Stimulated activated CD8-positive, alpha-beta memory T cell treated with anti-CD3 and anti-CD28 coated beads, Interleukin-7, amount 100 ng/mL, for 1 hour (primary cell): ENCODE measurements at regions not wholly inside any gene's neighbourhood (a gene's known extent, or its start where the extent isn't known, plus 50 kb on each side); places are given as distances from the start of the nearest gene placed in this dataset.

Experiments used
- DNase-seq, 2 donors: peaks; one replicate each; pipeline ENCODE4 v3.0.0-alpha.2; 2020; ENCODE audit warnings: low read depth in 2 of 2

GRCh38 chr3:193929921-193930646 is 205.9 kb upstream of the HES1 start:
- no peak for DNase-seq

DNA sequence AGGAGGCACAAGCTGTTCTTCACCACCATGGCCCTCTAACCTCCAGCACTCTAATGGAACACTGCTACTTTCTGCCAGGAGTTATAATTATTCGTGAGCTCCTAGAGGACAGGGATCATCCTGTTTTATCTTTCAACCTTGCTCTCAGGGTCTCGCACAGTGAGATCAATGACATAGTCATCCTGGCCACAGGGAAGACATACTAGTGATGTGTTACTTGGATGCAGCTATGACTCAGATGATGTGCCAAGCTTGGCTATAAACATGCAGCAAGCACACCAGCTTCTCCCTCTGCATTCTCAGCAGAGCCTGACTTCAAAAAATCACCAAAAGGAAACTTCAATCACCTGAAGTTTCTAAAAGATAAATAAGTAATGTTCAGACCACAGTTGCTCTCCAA is 203.8 kb upstream of the HES1 start:
- DNase-seq = no peak

- DNase-seq = no peak
Measured at GRCh38 chr3:193932576-193932975, 203.4 kb upstream of the HES1 start.

- no peak for DNase-seq
Measured at GRCh38 chr3:193933451-193933850, 202.5 kb upstream of the HES1 start.

- DNase-seq = no peak
Measured at GRCh38 chr3:193935916-193936315, 200.0 kb upstream of the HES1 start.

DNA sequence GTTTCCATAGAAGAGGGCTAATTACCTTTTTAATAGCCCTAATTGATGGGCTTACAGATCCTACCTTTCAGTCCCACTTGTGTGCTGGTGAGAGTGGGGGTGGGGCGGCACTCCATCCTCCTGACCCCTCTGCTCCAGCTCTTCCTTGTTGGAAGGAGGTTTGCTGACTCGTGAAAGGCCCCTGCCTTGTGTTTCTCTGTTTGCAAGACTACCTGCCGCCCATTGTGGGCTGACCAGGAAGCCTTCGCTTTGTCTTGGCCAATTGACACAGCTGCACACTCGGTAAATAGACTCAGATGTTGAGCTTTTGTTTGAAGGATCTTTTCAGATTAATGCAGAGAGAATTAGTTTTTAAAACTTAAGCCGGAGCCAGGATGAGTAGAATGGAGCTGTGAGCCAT is 197.3 kb upstream of the HES1 start:
- DNase-seq = no peak

DNA sequence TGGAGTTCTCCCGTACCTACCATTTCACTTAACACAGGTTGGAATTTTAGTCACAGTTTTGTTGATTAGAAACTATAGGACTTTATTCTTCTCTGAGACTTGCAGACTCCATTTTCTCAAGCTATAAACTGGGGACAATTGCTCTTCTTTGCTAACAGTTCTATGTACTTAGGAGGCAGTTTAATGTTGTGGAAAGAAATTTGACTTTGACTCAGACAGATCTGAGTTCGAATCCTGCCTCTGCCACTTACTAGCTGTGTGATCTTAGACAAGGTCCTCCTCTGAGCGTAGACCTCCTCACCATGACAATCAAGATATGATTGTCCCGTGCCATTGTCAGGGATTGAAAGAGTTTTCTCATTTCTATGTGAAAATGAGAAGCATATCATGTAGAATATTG is 196.4 kb upstream of the HES1 start:
- no peak for DNase-seq

DNA sequence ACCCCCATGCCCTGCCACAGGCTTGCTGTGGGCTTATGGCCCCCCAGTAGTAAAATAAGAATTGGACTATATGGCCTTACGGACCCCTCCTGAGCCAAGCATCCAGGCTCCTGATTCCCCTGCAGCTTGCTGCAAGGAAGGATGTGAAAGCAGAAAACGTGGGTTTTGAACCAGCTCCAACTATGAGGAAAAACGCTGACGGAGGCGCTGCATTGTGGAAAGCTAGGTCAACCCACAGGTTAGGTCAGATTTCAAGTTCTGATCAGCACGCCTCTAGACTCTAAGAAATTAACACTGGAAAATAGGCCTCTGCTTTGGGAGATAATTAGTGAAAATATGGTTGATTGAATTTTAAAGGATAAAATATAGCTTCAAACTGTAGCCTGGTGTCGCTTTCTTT is 195.4 kb upstream of the HES1 start:
- no peak for DNase-seq

DNA sequence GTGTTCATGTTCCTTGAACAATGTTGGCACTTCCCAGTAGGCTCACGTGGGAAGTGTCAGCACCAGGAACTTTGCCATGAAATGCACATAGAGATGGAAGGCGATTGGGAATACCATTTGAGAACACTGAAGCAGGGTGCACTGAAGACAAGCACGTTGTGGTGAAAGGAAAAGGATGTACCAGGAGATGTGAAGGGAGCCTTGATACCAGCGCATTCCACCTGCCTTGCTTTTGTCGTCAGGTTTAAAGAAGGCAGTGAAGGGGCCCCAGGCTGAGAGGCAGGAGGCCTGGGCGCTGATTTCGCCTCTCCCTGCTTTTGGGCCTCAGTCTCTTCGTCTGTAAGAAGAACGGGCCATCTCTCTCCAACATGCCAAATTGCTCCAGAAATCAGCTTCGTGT is 194.5 kb upstream of the HES1 start:
- no peak for DNase-seq

- no peak for DNase-seq
Measured at GRCh38 chr3:193942516-193943055, 193.4 kb upstream of the HES1 start.

DNA sequence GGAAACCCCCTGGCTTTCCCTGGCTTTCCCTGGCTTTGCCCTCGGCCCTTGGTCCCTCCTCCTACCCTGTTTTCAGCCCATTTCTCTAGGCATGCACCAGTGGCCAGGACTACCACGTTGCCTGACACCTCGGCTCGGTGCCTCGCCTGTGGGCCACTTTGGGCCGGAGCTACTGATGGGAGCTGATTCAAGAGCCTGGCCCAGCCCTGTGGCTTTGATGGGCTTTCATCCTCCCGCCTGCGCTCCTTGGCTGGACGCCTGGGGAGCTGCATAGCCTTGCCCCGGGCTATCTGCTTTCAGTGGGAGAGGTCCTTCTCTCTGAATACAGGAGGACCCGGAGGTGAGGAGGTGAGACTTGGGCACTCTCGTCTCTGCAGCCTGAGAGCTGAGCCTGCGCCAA is 192.7 kb upstream of the HES1 start:
- DNase-seq = no peak

DNA sequence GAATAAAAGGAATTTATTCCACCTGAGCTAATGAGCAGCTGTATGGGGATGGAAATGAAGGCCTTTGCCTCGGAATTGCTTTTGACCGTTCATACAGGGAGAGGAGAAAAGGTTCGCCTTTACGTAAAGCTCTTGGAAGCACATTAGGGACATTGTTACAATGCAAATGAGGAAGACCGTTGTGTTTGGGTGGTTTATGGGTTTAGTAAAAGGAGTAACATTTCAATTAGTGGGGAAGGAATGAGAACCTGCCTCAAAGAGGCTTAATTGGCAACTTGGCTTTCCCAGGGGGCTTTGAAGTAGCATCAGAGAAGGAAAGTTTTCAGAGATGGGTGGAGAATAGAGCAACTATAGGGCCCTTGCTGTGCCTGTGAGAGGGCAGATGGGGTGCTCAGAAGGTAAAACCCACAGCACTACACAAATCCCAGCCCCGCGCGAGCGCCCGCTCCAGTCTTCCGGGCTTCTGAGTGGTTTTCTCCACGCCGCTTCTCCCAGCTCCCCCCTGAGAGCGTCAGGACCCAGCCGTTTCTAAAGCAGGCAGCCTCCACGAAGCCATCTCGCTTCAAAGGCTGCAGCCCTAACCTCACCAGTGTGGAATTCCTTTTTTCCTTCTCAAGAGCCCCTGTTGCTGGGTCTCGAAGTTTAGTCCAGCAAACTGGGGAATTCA is 192.0 kb upstream of the HES1 start:
- DNase-seq = no peak

GRCh38 chr3:193944518-193944884 is 191.4 kb upstream of the HES1 start:
- DNase-seq = no peak

- no peak for DNase-seq
Measured at GRCh38 chr3:193945143-193945542, 190.8 kb upstream of the HES1 start.

DNA sequence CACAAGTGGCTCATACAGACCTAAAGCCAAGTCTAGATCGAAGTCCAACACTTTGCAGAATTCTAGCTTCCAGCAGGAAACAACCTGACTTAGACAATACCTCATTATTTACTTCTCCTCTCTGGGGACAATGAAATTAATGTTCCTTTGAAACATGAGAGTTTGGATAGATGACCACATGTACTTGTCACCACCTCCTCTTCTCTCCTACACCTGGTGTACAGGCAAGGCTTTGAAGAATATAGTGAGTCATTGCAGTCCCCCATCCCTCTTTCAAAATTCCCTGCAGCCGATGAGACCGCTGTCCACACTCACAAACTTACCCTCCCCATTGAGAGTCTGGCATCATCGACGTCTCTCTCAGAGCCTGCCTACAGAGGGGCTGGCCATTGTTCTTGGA is 189.0 kb upstream of the HES1 start:
- DNase-seq = no peak

GRCh38 chr3:193947596-193947995 is 188.4 kb upstream of the HES1 start:
- DNase-seq = no peak

DNA sequence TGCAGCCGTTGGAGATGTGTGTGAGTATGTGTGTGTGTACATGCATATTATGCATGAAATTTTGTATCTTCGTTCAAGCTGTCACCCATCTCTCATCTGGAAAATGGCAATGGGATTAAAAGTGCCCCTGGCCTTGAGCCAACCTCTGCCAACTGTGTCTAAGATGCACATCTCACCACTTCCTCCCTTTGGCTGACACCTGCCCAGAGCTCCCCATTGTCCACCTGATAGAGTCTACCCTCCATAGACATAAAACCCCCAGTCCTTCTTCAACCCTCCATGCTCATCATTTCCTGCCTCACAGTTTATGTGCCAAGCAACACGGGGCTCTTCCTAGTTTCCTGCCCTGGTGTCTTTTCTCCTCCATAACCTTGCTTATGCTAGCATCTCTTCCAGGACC is 187.5 kb upstream of the HES1 start:
- no peak for DNase-seq

DNA sequence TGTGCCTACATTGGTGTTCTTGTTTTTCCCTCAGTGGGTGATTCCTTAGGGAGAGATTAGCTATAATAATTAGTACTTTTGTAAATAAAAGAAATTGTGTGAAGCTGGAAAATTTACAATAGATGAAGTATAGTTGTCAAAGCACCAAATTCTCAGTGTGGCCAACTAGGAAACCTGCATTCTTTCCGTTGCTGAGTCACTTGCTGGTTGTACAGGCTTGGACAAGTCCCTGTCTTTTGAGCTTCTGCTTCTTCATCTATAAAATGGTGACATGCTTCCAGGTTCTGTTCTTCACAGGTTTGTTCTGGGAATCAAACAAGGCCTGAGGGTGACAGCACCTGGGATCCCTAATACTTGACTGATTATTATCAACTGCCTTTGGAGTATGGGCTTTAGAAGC is 184.1 kb upstream of the HES1 start:
- no peak for DNase-seq

GRCh38 chr3:193954752-193955151 is 181.2 kb upstream of the HES1 start:
- DNase-seq = no peak

DNA sequence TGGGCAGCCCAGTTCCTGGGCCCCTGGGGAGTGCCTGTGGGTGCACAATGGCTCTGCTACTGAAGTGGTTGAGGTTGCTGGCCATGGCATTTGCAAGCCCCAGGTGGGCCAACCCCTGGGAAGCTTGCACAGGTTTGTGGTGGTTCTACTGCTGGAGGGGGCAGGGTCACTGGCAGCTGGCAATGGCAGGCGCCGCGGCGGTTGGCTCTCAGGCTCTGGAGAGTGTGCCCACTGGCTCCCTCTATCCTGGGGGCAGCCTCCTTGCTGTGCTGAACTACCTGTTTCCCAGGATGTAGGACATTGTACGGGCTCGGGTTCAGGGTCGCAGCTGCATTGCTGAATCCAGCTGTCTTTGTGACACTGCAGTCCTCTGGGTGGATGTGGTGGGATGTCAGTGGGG is 180.2 kb upstream of the HES1 start:
- no peak for DNase-seq

DNA sequence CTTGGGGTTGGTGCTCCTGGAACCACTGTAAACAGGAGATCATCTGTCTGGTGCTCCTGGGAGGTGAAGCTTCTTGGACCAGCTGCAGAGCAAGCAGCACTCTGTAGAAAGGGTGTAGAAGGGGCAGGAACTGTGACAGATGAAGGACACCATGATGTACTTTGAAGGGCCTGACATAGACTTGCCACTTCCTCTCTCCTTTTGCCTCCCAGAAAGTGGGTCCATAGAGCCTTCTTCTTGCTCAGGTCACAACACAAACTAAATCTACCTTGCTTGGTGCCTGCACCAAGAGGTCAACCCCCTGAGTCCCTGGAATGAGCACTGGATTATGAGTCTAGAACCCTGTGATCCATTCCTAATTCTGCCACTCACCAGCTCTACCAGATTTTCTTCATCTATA is 176.1 kb upstream of the HES1 start:
- no peak for DNase-seq

GRCh38 chr3:193960487-193961274 is 175.3 kb upstream of the HES1 start:
- DNase-seq = no peak
